Skeletal muscle tissue (tissue), 3 donors: ENCODE measurements at regions not wholly inside any gene's neighbourhood (a gene's known extent, or its start where the extent isn't known, plus 50 kb on each side); places are given as distances from the start of the nearest gene placed in this dataset.

Experiments used
- H3K27ac ChIP-seq: one replicate; pipeline ENCODE4 v1.7.0; 2013; ENCODE audit warnings: mild to moderate bottlenecking, low read depth, low read length, inconsistent platforms
- H3K27me3 ChIP-seq, 3 donors: one replicate each; pipeline ENCODE4 v1.7.0; 2013; ENCODE audit warnings: low read length in 3 of 3; ENCODE audit not compliant: control insufficient read depth in 3 of 3, insufficient read depth in 3 of 3
- H3K36me3 ChIP-seq, 3 donors: one replicate each; pipeline ENCODE4 v1.7.0; 2013; ENCODE audit warnings: low read length in 3 of 3; ENCODE audit not compliant: control insufficient read depth in 3 of 3, insufficient read depth in 3 of 3
- H3K4me1 ChIP-seq, 3 donors: one replicate each; pipeline ENCODE4 v1.7.0; 2013; ENCODE audit warnings: low read length in 3 of 3, mild to moderate bottlenecking in 3 of 3; ENCODE audit not compliant: control insufficient read depth in 3 of 3, insufficient read depth in 3 of 3
- H3K4me3 ChIP-seq, 3 donors: one replicate each; pipeline ENCODE4 v1.7.0; 2013; ENCODE audit warnings: low read length in 3 of 3
- H3K9ac ChIP-seq, 3 donors: one replicate each; pipeline ENCODE4 v1.7.0; 2013; ENCODE audit warnings: low read length in 3 of 3, mild to moderate bottlenecking in 3 of 3, moderate library complexity in 2 of 3, low read depth in 1 of 3
- H3K9me3 ChIP-seq, 3 donors: one replicate each; pipeline ENCODE4 v1.7.0; 2013; ENCODE audit warnings: low read length in 3 of 3; ENCODE audit not compliant: control insufficient read depth in 3 of 3
- donor health status: Osteomylitis.

- Histone ChIP-seq H3K4me1 (no peaks in the 10 kb centered on the region), H3K4me3 (no peak overlapping the region), H3K36me3 (no peaks in the 10 kb centered on the region), H3K27ac (no peak overlapping the region), H3K9ac (no peak overlapping the region), H3K27me3 (no peaks in the 10 kb centered on the region), H3K9me3 (peaks cover 0 to 4% (median 2%) of the 10 kb centered on the region in 3 donors)
Observed at GRCh38 chr3:99394831-99395778, 243.3 kb upstream of the COL8A1 start.

GRCh38 chr3:99393961-99394360 is 244.4 kb upstream of the COL8A1 start:
- Histone ChIP-seq H3K9me3 (peaks cover 0 to 4% (median 2%) of the 10 kb centered on the region in 3 donors), H3K4me3 (no peak overlapping the region), H3K36me3 (no peaks in the 10 kb centered on the region), H3K27ac (no peak overlapping the region), H3K4me1 (no peaks in the 10 kb centered on the region), H3K27me3 (no peaks in the 10 kb centered on the region), H3K9ac (no peak overlapping the region)

- no peak overlapping the region for H3K27ac ChIP-seq
- no peak overlapping the region for H3K4me3 ChIP-seq
- H3K9ac ChIP-seq = no peak overlapping the region
- H3K27me3 ChIP-seq = no peaks in the 10 kb centered on the region
- H3K36me3 ChIP-seq = no peaks in the 10 kb centered on the region
- H3K9me3 ChIP-seq = no peaks in the 10 kb centered on the region
- H3K4me1 ChIP-seq = no peaks in the 10 kb centered on the region
Observed at GRCh38 chr3:99388780-99389179, 249.6 kb upstream of the COL8A1 start.

GRCh38 chr3:99384596-99384995 is 253.8 kb upstream of the COL8A1 start:
- Histone ChIP-seq H3K9me3 (no peaks in the 10 kb centered on the region), H3K4me3 (no peak overlapping the region), H3K36me3 (no peaks in the 10 kb centered on the region), H3K27me3 (no peaks in the 10 kb centered on the region), H3K4me1 (no peaks in the 10 kb centered on the region), H3K9ac (no peak overlapping the region), H3K27ac (no peak overlapping the region)

GRCh38 chr3:99376926-99377325 is 261.5 kb upstream of the COL8A1 start:
- Histone ChIP-seq H3K27me3 (no peaks in the 10 kb centered on the region), H3K9ac (no peak overlapping the region), H3K36me3 (no peaks in the 10 kb centered on the region), H3K4me1 (no peaks in the 10 kb centered on the region), H3K4me3 (no peak overlapping the region), H3K9me3 (peaks cover 0 to 2% (median 0%) of the 10 kb centered on the region in 3 donors), H3K27ac (no peak overlapping the region)

- H3K27me3 ChIP-seq = no peaks in the 10 kb centered on the region
- no peaks in the 10 kb centered on the region for H3K4me1 ChIP-seq
- peaks cover 0 to 2% (median 0%) of the 10 kb centered on the region in 3 donors for H3K9me3 ChIP-seq
- no peak overlapping the region for H3K27ac ChIP-seq
- H3K9ac ChIP-seq = no peak overlapping the region
- H3K4me3 ChIP-seq = no peak overlapping the region
- H3K36me3 ChIP-seq = no peaks in the 10 kb centered on the region
Observed at GRCh38 chr3:99373846-99374210, 264.6 kb upstream of the COL8A1 start.

GRCh38 chr3:99373088-99373845 is 265.1 kb upstream of the COL8A1 start:
- Histone ChIP-seq H3K9me3 (peaks cover 0 to 2% (median 0%) of the 10 kb centered on the region in 3 donors), H3K9ac (no peak overlapping the region), H3K4me3 (no peak overlapping the region), H3K27me3 (no peaks in the 10 kb centered on the region), H3K36me3 (no peaks in the 10 kb centered on the region), H3K4me1 (no peaks in the 10 kb centered on the region), H3K27ac (no peak overlapping the region)

GRCh38 chr3:99366663-99367429 is 271.5 kb upstream of the COL8A1 start:
- Histone ChIP-seq H3K27ac (no peak overlapping the region), H3K4me1 (no peaks in the 10 kb centered on the region)

GRCh38 chr3:99365979-99366378 is 272.4 kb upstream of the COL8A1 start:
- no peak overlapping the region for H3K9ac ChIP-seq

More at GRCh38 chr3:99366663-99367429, 271.5 kb upstream of the COL8A1 start:
- no peaks in the 10 kb centered on the region for H3K36me3 ChIP-seq
- no peaks in the 10 kb centered on the region for H3K27me3 ChIP-seq
- no peak overlapping the region for H3K9ac ChIP-seq
- no peaks in the 10 kb centered on the region for H3K9me3 ChIP-seq
- H3K4me3 ChIP-seq = no peak overlapping the region

More at GRCh38 chr3:99365979-99366378, 272.4 kb upstream of the COL8A1 start:
- no peak overlapping the region for H3K27ac ChIP-seq
- no peaks in the 10 kb centered on the region for H3K4me1 ChIP-seq
- H3K9me3 ChIP-seq = no peaks in the 10 kb centered on the region
- no peak overlapping the region for H3K4me3 ChIP-seq
- no peaks in the 10 kb centered on the region for H3K27me3 ChIP-seq
- H3K36me3 ChIP-seq = no peaks in the 10 kb centered on the region
